ENCODE measurements at regions not wholly inside any gene's neighbourhood (a gene's known extent, or its start where the extent isn't known, plus 50 kb on each side); places are given as distances from the start of the nearest gene placed in this dataset.

DNA sequence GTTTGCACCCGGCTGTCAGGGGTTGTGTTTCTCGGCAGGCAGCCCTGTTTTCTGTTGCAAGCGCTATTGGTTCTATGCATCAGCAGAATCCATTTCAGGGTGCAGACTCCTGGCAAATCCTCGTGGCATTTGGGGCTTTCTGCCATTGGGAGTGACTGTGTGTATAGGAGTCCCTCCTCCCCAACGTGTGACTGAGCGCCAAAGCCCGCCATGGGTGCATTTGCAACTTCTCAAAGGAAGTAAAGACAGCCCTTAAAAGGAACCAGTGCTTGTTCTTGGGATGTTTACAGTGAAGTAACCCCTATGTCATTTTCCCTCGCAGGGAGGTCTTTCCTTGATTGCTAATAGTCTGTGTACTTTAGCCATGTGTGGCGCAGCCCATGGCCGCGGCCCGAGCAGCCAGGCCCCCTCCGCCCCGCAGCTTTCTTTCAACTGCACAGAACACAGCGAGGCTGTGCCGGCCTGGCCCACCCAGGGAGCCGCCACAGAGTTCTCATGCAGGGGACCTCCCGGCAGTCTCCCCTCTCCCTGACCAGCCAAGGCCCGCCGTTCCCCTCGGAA, 175.6 kb downstream of the HSD17B3 start:
- no peak for DNase-seq (ENCODE audit: low spot score)
- TF ChIP-seq, protein P1, sequence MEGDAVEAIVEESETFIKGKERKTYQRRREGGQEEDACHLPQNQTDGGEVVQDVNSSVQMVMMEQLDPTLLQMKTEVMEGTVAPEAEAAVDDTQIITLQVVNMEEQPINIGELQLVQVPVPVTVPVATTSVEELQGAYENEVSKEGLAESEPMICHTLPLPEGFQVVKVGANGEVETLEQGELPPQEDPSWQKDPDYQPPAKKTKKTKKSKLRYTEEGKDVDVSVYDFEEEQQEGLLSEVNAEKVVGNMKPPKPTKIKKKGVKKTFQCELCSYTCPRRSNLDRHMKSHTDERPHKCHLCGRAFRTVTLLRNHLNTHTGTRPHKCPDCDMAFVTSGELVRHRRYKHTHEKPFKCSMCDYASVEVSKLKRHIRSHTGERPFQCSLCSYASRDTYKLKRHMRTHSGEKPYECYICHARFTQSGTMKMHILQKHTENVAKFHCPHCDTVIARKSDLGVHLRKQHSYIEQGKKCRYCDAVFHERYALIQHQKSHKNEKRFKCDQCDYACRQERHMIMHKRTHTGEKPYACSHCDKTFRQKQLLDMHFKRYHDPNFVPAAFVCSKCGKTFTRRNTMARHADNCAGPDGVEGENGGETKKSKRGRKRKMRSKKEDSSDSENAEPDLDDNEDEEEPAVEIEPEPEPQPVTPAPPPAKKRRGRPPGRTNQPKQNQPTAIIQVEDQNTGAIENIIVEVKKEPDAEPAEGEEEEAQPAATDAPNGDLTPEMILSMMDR (IDR thresholded peaks at IDR 0.05), result no peak
- no peak for ATAC-seq (ENCODE audit: low FRiP score)

DNA sequence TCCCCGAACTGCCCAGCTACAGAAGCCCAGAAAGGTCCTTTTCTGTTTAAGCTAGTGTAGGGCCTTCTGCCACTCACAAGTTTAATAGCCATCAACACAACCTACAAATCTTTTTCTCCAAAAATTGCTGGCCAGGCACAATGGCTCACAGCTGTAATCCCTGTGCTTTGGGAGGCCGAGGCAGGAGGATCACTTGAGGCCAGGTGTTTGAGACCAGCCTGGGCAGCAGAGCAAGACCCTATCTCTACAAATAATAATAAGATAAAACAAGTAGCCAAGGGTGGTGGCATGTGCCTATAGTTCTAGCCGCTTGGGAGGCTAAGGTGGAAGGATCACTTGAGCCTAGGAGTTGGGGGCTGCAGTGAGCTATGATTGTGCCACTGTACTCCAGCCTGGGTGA, 176.4 kb downstream of the HSD17B3 start:
- no peak for ATAC-seq (ENCODE audit: low FRiP score)
- TF ChIP-seq, protein P1 (IDR thresholded peaks at IDR 0.05), result no peak
- DNase-seq (ENCODE audit: low spot score), result no peak

DNA sequence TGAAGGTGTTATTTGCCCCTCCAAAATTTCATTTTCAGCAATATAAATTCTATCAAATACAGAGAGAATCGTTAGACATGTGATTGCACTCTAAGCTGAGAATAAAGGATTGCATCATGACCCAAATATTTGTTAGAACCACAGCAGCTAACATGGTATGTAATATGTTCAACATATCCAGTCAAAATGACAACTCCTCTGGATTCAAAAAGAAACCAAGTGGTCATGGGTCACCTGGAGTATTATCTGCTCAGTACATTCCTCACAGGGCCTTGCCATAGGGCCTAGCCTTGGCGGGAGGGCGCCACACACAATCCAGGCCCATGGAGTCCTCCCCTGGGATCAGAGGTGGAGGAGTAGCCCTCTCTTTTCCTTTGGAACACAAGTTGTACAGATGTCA, 179.2 kb downstream of the HSD17B3 start:
- TF ChIP-seq, protein P1 (IDR thresholded peaks at IDR 0.05), result no peak
- DNase-seq (ENCODE audit: low spot score), result no peak
- no peak for ATAC-seq (ENCODE audit: low FRiP score)

DNA sequence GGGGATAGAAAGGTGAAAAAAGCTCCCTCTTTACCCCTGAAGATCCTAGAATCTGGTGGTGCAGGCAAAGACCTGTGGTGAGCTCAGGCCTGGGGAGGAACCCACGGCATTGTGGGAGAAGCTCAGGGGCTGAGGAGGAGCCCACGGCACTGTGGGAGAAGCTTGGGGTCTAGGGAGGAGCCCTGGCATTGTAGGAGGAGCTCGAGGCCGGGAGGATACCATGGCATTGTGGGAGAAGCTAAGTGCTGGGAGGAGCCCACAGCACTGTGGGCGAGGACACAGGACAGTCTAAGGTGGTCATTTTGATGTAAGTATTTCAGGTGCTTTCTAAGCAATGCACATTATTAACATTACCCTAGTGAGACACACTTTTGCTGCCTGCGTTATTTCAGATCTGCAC, 179.7 kb downstream of the HSD17B3 start:
- DNase-seq (ENCODE audit: low spot score) (no peak), ATAC-seq (ENCODE audit: low FRiP score) (no peak)
- TF ChIP-seq, protein P1 (IDR thresholded peaks at IDR 0.05), result no peak

DNA sequence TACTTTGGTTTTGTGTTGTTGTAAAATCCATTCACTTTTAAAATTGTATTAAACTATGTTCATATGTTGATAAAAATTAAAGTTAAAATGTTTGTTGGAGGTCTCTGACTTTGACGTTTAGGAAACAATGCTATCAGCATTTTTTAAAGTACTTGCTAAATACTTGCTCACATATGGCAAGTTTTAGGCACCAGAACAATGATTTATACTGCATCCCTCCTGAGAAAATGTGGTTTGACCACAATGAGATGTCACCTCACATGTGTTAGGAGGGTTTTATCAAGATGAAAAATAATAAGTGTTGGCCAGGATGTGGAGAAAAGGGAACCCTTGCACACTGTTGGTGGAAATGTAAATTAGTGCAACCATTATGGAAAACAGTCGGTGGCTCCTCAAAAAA, 180.8 kb downstream of the HSD17B3 start:
- DNase-seq (ENCODE audit: low spot score) (no peak), ATAC-seq (ENCODE audit: low FRiP score) (no peak)
- TF ChIP-seq, protein P1 (IDR thresholded peaks at IDR 0.05), result no peak

DNA sequence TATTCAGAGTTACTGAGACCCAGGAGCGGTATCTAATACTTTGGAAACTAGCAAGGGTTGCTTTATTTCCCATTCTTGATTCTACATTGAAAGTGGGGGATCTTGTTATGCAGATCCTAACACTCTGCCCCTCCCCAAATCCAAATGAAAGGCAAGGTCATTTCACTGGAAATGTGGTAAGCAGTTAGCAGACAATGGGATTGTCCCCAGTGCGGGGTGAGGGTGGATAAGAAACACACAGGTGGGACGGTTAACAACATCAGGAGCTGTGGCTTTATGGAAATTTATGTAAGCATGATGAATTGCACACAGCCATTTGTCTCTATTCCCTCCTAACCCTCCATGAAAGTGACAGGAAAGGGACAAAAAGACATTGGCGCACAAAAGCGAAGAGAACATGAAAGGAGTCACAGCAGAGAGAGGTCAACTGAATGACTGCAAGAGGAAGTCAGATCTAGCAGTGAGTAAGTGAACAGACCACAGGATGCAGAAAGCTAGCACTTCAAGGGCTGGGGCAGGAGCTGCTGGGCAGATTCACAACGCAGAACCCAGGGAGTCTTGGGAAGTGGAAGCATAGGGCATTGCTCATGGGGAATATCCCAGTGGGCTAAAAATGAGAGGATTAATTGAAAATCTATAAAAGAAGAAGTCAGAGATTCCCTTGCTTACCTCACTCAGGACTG, 184.4 kb downstream of the HSD17B3 start:
- ATAC-seq (ENCODE audit: low FRiP score), result no peak

More for the DNA sequence above, 184.4 kb downstream of the HSD17B3 start:
- TF ChIP-seq, protein P1 (IDR thresholded peaks at IDR 0.05), result no peak
- DNase-seq (ENCODE audit: low spot score), result no peak

All from omental fat pad (tissue), 3 donors.